CD4-positive, alpha-beta T cell treated with Interleukin-2 at 100 ng/mL for 4 hours (primary cell): ENCODE measurements at regions not wholly inside any gene's neighbourhood (a gene's known extent, or its start where the extent isn't known, plus 50 kb on each side); places are given as distances from the start of the nearest gene placed in this dataset.
"Not testable (repeated sequence)": the region's sequence is repeated elsewhere in the genome, so short reads cannot be mapped to it uniquely, and the experiment has no call there.

Experiments
- DNase-seq: peaks from one replicate; pipeline ENCODE4 v3.0.0-alpha.2; 2020; ENCODE audit warnings: low spot score

DNA sequence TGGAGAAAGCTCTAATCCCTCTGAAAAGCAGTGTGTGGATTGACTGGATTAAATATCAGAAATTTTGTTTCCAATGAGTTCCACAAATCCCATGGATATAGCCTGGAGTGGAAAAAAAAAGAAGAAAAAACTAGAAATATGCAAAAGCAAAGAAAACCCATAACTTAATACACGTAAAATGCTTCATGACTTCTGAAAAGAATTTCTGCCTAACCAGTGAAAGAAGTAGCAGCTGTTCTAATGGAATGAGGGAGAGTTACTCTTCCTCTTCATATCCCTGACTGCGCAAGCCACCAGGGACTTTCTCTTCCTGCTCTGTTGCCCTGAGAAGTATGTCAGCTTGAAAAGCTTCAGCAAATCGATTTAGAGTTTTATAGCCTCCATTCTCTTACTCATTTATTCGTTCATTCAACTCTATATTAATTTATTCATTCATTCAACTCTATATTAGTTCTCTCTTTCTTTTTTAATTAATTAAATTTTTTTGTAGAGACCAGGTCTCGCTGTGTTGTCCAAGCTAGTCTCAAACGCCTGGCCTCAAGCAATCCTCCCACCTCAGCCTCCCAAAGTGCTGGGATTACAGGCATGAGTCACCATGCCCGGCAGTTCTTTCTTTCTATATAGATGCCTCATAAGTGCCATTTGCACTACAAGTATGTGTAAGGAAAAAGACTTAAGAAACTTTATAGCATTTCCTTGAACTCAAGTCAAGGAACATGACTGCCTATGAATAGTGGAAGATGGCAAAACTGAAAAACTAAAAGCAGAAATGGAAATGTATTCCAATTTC lies 447.3 kb upstream of the NRP1 start:
- no peak for DNase-seq

DNA sequence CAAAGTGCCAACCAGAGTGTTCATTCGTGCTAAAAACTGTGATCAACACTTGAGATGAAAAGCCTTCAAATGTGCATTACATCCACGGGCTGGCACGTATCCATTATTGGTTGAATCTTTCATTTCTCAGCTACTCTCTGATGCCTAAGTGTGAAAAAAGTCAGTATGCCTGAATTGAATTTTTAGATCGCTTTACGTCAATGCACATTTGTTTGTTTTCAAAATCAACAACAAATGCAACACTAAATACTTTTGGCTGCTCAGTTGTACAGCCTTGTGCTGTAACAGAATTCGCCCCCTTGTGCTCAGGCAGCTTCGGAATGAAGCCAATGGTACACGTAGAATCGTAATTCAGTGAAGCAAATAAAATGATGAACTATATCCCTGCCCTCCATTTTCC lies 446.5 kb upstream of the NRP1 start:
- DNase-seq, result no peak

DNA sequence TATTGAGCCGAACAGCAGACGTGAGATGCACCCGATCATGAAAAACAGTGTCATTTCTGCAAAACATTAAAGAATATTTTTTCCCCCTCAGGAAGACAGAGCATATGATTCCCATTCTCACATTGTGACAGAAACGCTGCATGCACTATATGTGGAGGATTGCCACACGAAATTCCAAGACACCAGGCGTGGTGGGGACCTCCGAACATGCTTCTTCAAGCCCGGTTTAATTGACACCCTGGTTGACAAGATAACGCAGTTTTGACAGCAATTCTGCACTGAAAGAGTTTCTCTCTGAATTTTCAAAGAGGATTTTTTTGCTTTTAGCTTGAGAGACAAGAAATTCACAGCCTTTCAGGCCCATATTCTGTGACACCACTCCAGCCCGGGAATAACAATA lies 442.8 kb upstream of the NRP1 start:
- no peak for DNase-seq

DNA sequence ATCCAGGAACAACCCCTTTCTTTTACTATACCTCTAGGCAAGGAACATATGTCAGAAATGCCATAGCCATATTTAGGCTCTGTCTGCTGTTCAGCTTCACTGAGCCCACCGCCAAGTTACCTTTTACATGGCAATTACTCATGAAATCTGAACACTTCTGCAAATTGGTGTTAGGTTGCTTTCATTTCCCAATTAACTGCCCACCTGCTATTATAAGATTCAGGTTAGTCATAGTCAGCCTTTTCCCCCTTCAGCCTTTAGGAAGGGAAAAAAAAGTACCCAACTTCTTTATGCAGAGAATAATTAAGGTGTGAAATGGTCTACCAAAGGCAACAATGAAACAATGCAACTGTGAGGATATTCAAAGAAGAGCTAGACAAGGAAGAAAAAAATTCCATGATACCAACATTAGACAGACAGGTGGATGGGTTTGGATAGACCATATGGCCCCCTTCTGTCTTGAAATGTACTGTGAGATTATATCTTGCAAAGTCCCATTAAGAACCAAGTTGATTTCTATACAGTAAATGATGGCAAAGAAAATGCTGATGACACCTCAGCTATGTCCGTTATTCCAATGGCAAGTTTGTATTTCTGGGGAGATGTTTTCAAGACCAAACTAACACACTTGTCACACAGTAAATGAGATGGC lies 442.1 kb upstream of the NRP1 start:
- no peak for DNase-seq

DNA sequence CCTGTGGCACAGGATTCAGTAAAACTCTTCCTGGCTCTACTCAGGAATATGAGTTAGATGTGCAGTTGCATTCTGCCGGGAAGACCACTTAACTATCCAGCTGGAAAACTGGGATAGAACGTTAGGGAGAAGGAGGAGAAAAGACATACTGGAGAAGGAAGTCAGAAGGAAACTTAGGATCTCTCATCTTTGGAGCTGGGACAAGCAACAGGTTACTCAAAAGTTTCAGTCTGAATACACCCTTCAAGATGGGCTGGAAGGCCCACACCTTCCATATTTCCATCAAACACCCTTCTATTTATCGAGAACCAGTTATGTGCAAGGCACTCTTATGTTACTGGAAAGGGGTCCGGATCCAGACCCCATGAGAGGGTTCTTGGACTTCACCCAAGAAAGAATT lies 440.4 kb upstream of the NRP1 start:
- DNase-seq, result no peak

DNA sequence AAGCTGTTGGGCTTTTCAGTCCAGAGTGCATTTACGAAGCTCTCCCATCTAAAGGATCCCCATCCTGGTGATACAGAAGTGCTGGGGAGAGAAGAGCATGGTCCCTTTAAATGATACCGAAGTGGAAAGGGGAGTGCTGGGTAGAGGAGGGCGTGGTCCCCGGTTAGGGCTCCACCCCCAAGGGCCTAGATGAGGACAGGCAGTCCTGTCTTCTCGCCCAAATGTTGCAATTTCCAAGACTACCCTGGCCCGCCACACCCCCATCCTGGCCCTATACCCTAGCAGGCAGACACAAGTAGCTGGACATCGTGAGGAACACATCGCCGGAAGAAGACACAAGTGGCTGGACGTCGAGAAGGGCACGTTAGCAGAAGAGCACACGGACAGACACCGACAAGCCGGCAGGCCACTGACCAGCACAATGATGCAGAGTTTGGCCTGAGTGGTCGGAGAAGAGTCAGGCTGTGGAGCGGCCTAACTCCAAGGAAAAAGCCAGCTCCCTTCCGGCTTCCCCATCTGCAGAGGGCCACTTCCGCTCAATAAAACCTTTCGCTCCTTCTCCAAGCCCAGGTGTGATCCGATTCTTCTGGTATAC lies 439.5 kb upstream of the NRP1 start:
- DNase-seq, result no peak

DNA sequence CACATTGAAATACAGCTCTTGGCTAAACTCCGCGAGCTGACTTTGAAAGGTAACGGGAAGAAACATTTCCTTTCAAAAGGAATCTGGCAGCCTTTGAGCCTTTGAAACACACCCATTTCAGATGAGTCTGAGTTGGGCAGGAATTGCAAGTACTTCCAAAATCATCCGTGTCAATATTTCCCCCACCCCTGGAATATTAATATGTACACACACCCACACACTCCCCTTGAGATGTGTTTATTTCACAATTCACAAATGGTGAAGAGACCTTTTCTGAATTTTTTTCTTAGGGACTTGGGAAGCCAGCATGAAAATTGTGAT lies 438.7 kb upstream of the NRP1 start:
- DNase-seq, result no peak

DNA sequence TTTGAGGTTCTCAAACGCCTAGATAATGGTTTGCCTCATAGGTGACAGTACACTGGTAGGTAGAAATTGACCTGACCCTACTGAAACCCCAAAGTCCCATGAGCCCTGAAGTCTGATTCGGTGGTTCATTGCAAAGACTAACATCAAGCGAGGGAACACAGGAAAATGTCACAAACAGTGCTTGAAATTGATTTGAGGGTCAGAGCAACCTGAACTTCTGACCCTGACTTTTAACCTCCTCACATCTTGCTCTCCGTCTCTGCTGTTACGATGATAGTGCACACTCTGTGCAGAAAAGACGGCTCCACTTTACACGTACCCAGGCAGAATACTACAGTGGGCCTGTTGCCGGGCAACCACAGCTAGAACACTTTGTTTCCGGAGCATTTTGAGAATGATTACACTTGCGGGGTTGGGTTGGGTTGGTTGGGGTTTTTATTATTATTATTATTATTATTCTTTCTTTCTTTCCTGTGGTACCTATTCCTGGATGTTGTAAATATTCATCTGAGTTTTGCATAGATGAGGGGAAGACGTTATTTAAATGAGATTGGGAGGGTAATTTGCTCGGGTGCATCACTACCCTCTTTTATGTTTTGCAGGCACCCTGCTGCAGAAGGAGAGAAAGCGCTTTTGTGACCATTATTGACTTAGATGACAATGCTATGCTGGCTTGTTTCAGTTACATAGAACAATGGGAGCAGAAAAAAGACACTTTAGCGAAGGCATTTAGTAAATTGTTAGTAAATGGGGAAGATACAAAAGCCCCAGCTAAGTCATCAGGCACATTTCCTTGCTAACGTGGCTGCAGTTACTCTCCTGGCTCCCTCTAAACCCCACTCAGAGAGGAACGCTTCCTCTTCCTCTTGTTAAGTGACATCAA lies 438.1 kb upstream of the NRP1 start:
- DNase-seq, result no peak

DNA sequence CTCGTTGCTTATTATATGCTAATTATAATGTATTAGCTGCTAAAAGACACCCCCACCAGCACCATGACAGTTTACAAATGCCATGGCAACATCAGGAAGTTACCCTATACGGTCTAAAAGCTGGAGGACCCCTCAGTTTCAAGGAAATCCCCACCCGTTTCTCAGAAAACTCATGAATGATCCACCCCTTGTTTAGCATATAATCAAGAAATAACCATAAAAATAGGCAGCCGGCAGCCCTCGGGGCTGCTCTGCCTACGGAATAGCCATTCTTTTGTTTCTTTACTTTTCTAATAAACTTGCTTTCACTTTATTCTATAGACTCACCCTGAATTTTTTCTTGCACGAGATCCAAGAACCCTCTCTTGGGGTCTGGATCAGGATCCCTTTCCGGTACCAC lies 437.4 kb upstream of the NRP1 start:
- not testable (repeated sequence) for DNase-seq

DNA sequence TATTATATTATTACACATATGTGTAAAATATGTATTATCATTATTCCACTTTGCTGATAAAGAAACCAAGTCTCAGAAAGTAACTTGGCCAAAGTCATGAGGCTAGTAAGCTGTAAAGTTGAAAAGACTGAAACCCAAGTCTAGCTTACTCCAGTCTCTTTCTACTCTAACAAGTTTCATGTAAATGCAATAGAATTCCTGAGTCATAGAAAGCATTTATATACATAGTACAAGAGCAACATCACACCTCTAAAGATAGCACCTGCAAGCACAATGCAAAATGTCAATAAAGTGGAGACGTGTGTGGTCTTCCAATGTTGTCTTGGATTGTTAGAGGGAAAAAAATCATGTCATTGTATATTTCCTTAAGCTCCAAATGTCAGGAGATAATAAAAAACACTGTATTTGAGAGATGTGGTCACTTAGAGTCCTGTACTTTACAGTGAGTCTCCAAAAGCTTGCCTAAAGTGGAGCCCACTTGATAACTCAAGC lies 430.3 kb upstream of the NRP1 start:
- no peak for DNase-seq

DNA sequence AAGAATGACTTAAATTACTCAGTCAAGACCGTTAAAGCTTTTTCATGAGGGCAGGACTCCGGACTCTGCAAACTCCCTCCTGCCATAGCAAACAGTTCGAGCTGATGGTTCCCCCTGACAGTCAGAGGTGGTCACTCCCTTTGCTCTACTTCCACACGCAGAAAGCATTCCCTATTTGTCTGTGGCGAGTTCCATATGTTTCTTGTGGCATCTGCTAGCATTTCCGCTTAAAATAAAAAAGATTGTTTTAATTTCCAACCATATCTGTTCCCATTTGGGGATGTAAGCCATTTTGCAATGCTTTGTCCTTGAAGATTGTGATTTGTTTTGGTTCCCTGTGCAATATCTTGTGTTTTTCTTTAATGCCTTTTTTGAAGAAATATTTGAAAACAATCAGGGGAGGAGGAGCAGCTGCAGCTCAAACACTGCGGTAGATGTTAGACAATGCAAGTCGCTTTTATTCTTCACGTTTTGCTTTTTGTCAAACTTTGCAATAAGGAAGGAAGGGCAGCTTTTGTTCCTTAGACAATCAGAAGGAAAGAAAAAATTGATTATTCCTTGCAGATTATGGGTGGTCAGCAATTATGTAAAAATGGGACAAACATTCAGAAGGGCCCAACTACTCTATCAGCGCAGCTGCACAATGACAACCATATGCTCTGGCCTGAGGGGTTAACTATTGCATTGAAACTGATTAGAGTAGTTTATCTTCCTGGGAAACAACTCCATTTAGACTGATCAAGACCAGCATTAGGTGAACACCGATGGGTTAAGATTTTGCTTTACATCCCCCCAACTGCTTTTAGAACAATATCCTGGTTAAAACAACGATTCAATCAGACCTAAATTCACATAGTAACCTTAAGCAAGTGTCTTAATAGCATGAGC lies 425.8 kb upstream of the NRP1 start:
- no peak for DNase-seq

DNA sequence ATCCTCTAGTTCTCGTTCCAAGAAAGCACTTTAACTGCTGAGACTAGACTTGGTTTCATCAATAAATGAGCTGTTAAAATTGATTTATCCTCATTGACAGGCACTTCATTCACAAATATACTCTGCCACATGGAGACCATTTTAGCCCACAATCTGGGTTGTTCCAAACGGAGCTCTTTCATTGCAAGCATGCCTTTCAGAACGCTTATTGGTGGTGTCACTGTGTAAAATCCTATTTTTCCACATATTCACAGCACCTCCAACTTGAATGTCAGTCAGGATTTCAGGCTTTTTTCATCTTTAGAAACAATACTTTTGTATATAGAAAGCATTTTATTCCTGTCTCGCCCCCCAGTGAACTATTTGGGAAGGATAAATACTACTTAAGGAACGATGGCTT lies 424.7 kb upstream of the NRP1 start:
- no peak for DNase-seq

DNA sequence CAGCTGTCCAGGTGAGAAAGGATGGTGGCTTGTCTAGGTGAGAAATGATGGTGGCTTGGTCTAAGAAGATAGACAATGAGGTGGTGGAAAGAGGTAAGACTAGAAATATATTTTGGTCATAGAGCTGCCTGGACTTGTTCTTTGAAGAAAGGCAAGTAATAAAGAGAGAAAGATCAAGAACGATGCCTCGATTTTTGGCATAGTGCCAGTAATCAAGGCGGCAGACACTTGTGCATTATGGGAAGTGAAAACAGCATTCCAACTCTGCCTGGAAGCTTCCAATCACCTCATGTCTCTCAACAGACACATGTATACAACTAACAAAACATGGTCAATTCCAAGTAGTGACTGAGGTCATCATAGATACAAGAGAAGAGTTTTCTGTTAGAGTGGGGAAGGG lies 423.8 kb upstream of the NRP1 start:
- DNase-seq, result no peak

DNA sequence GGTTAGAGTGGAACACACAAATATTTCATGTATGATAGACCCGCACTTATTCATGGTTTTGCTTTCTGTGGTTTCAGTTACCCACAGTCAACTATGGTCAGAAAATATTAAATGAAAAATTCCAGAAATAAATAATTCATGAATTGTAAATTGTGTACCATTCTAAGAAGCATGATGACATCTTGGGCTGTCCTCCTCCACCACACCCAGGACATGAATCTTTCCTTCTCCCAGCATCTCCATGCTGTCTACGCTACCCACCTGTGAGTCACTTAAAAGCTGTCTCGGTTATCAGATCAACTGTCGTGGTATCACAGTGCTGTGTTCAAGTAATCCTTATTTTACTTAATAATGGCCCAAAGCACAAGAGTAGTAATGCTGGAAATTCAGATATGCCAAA lies 419.6 kb upstream of the NRP1 start:
- DNase-seq, result no peak

DNA sequence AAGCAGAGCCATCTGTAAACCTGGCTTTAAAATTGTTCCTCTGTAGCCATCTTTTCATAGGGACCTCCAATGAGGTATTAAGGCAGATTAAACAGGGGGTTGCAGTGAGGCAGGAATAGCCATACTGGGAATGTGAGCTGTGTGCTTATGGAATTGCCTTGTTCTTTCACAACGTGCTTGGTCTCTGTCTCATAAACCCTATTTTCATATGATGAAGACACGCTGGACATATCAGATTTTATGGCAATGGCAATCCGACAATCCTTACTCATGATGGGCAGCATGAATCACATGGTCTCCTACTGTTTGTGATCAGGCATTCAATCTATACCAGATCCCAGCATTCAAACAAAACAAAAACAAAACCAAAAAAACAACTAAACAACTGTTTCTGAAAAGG lies 418.9 kb upstream of the NRP1 start:
- no peak for DNase-seq

DNA sequence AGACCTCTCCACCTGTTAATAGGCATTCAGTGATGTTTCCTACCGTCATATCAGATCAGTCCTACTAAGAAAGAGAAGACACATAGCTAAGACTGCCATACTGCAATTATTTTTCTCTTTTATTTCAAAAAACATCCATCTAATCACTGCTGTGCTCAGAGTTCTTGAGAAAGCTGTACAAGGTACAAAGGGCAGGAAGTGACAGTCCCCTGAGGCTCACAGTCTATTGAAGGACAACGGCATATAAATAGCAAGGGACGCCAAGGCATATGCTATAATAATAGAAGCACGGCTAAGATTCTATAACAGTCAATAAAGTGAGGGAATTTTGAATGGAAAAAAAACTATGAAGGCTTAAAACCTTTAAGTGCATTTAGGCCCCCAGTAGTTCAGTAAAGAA lies 415.3 kb upstream of the NRP1 start:
- DNase-seq, result no peak

DNA sequence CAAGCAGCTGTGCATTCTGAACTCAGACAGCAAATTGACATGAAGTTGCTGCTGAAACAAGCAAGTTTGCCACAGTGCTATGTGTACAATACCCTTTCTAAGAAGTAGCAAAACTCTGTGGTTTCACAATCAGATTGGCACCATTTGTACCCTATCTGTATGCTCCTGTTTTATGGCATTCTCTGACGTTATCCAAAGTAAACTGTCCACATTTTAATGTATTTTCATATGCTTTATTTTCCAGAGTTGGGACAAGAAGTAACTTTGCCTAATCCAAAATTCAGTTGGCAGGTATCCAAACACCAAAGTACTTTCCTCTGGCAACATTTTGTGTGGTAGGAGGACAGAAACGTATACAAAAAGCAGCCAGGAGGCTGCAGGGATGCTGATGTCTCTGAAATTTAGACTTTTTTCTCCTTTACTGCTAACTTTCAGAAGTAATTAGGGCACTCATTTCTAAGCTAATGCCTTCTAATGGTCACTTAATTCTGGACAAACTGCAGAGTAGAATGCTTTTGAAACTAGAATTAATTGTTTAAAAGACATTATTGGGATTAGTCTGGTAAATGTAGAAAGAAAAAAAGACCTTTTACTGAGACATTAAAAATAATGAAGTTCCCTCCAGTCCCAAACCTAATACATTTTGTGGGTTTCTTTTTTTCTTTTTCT lies 414.7 kb upstream of the NRP1 start:
- no peak for DNase-seq

DNA sequence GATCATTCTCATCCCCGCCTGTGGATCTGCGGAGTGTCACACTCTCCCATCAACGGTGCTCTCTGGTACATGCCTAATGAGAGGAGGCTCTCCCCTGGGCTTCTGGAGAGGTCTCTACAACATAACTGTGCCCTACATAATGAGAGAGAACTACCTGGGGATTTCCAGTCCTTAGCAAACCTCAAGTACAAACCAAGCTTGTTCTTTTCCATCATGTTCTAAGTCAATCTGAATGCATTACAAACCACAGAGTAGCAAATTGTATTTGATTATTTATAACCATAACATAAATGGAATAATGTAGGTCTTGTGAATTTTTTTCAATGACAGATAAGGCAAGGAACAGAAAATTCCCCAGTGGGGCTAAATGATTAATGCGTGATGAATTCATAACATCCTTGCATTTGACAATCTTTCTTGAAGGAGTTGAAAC lies 412.4 kb upstream of the NRP1 start:
- no peak for DNase-seq

DNA sequence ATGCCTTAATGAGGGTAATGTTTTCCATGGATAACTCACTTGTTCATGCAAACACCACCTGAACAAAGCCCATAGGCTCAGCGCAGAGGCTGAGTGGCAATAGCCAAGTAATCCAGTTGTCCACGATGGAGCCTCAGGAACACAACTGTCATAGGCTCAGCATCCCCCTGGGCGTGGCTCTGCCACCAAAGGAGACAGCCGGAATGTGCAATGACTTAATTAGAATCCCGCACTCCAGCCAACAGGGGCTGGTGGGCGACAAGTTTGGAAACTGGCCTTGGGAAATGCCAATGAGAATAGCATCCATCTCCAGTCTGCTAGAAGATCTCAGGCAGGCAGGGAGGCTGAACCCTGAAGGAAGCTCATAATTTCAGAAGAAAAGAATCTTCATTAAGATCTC lies 411.7 kb upstream of the NRP1 start:
- no peak for DNase-seq

DNA sequence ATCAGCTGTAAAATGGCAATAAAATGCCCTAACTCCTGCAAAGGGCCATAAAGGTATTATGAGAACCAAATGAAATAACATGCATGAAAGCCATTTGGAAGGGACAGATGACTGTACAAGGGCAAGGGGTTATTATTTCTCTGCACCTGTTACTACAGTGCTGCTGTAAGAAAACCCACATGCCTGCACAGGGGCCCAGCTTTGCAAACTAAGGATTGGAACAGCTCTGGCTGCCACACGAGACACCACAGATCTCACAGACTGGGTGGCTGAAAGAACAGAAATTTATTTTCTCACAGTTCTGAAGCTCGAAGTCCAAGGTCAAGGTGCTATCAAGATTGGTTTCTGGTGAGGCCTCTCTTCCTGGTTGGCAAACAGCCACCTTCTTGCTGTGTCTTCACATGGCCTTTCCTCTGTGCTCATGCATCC lies 409.0 kb upstream of the NRP1 start:
- DNase-seq, result no peak

DNA sequence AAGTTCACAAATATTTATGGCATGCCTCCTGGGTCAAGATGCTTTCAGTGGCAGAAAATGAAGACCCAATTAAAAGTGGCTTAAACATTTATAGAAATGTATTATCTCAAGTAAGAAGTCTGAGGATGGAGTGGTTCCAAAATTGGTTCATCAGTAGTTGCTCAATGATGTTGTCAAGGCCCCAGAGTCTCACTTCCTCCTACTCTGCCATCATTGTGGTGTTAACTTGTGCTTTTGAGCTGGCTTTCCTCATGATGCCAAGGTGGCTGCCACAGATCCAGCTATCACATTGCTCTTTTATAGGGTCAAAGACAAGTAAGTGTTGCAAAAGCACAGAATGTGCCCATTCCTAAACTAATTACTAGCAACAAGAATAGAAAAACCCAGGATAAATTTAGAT lies 404.6 kb upstream of the NRP1 start:
- no peak for DNase-seq
